ENCODE measurements at regions not wholly inside any gene's neighbourhood (a gene's known extent, or its start where the extent isn't known, plus 50 kb on each side); places are given as distances from the start of the nearest gene placed in this dataset.
"Not testable (repeated sequence)": the region's sequence is repeated elsewhere in the genome, so short reads cannot be mapped to it uniquely, and the experiment has no call there.

- peak; percentile 0 for DNase-seq (ENCODE audit: low read depth)
- peak; percentile 9 for TF ChIP-seq CTCF (conservative IDR thresholded peaks at IDR 0.05; ENCODE audit: control insufficient read depth, insufficient read depth, low read depth, low read length)
- H3K4me3 ChIP-seq (ENCODE audit: control insufficient read depth, low read depth, low read length): not testable (repeated sequence)
Observed at GRCh38 chrX:89350024-89350423, 571.7 kb upstream of the TGIF2LX start.

- H3K4me3 ChIP-seq (ENCODE audit: control insufficient read depth, low read depth, low read length); DNase-seq (ENCODE audit: low read depth): not testable (repeated sequence)
Observed at GRCh38 chrX:89369904-89370303, 551.8 kb upstream of the TGIF2LX start.

- not testable (repeated sequence) for H3K4me3 ChIP-seq (ENCODE audit: control insufficient read depth, low read depth, low read length); DNase-seq (ENCODE audit: low read depth)
Observed at GRCh38 chrX:89393004-89393403, 528.7 kb upstream of the TGIF2LX start.

GRCh38 chrX:89402818-89403217 lies 518.9 kb upstream of the TGIF2LX start:
- DNase-seq (ENCODE audit: low read depth): not testable (repeated sequence)

GRCh38 chrX:89405148-89405547 lies 516.6 kb upstream of the TGIF2LX start:
- not testable (repeated sequence) for H3K4me3 ChIP-seq (ENCODE audit: control insufficient read depth, low read depth, low read length); DNase-seq (ENCODE audit: low read depth)

More at GRCh38 chrX:89402818-89403217, 518.9 kb upstream of the TGIF2LX start:
- H3K4me3 ChIP-seq (ENCODE audit: control insufficient read depth, low read depth, low read length): not testable (repeated sequence)

GRCh38 chrX:89416930-89417329 lies 504.8 kb upstream of the TGIF2LX start:
- not testable (repeated sequence) for H3K4me3 ChIP-seq (ENCODE audit: control insufficient read depth, low read depth, low read length); DNase-seq (ENCODE audit: low read depth)

- H3K4me3 ChIP-seq (ENCODE audit: control insufficient read depth, low read depth, low read length); DNase-seq (ENCODE audit: low read depth): not testable (repeated sequence)
Observed at GRCh38 chrX:89432652-89433231, 489.0 kb upstream of the TGIF2LX start.

All from fibroblast of mammary gland (primary cell).